Erythroblast (primary cell): ENCODE measurements at regions not wholly inside any gene's neighbourhood (a gene's known extent, or its start where the extent isn't known, plus 50 kb on each side); places are given as distances from the start of the nearest gene placed in this dataset.

Source experiments
- GATA1 ChIP-seq: IDR thresholded peaks from 2 replicates; pipeline ENCODE4 v1.6.1; 2011; ENCODE audit warnings: low read depth, mild to moderate bottlenecking, control low read depth, low read length, moderate library complexity
- POLR2A ChIP-seq: IDR thresholded peaks from 2 replicates; pipeline ENCODE4 v1.6.1; 2011; ENCODE audit warnings: mild to moderate bottlenecking, low read length

DNA sequence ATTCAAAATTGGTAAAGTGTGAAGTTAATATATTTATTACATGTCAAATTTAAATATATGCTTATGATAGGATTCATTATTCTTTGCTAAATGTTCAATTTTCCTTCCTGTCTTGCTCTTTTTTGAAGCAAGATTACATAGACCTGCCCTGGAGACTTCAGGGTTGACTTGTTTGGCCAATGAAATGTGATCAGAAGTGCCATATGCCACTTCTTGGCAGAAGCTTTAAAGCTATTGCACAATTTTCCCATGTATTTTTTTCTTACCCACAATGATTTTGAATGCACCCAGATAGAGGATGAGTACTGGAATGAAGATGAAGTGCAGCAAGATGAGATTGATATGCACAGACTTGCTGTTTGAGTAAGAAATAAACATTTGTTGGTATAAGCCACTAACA, 406.3 kb upstream of the BCHE start:
- no peak for TF ChIP-seq POLR2A
- no peak for TF ChIP-seq GATA1
